ENCODE measurements at regions not wholly inside any gene's neighbourhood (a gene's known extent, or its start where the extent isn't known, plus 50 kb on each side); places are given as distances from the start of the nearest gene placed in this dataset.
"Not testable (repeated sequence)": the region's sequence is repeated elsewhere in the genome, so short reads cannot be mapped to it uniquely, and the experiment has no call there.

- DNase-seq (ENCODE audit: low spot score), result no peak
These were observed 1240.7 kb upstream of the WWC1 start for GRCh38 chr5:167050568-167051401.

- DNase-seq (ENCODE audit: low spot score), result no peak
These were observed 1240.1 kb upstream of the WWC1 start for GRCh38 chr5:167051402-167051768.

GRCh38 chr5:167052791-167053190 lies 1238.7 kb upstream of the WWC1 start:
- DNase-seq (ENCODE audit: low spot score), result no peak

GRCh38 chr5:167057665-167058064 lies 1233.8 kb upstream of the WWC1 start:
- no peak for DNase-seq (ENCODE audit: low spot score)

GRCh38 chr5:167061695-167062094 lies 1229.8 kb upstream of the WWC1 start:
- DNase-seq (ENCODE audit: low spot score), result no peak

- DNase-seq (ENCODE audit: low spot score), result no peak
These were observed 1228.3 kb upstream of the WWC1 start for GRCh38 chr5:167063116-167063515.

GRCh38 chr5:167063788-167064187 lies 1227.7 kb upstream of the WWC1 start:
- no peak for DNase-seq (ENCODE audit: low spot score)

- DNase-seq (ENCODE audit: low spot score), result no peak
These were observed 1227.2 kb upstream of the WWC1 start for GRCh38 chr5:167064198-167064776.

- no peak for DNase-seq (ENCODE audit: low spot score)
These were observed 1225.7 kb upstream of the WWC1 start for GRCh38 chr5:167065794-167066193.

- DNase-seq (ENCODE audit: low spot score), result no peak
These were observed 1219.3 kb upstream of the WWC1 start for GRCh38 chr5:167071981-167072610.

- no peak for DNase-seq (ENCODE audit: low spot score)
These were observed 1209.9 kb upstream of the WWC1 start for GRCh38 chr5:167081561-167081960.

GRCh38 chr5:167096816-167097215 lies 1194.6 kb upstream of the WWC1 start:
- no peak for DNase-seq (ENCODE audit: low spot score)

- no peak for DNase-seq (ENCODE audit: low spot score)
These were observed 1187.1 kb upstream of the WWC1 start for GRCh38 chr5:167104351-167104750.

GRCh38 chr5:167105941-167106340 lies 1185.5 kb upstream of the WWC1 start:
- no peak for DNase-seq (ENCODE audit: low spot score)

- no peak for DNase-seq (ENCODE audit: low spot score)
These were observed 1183.8 kb upstream of the WWC1 start for GRCh38 chr5:167107684-167108083.

- DNase-seq (ENCODE audit: low spot score), result not testable (repeated sequence)
These were observed 1183.2 kb upstream of the WWC1 start for GRCh38 chr5:167108266-167108665.

GRCh38 chr5:167112556-167112955 lies 1178.9 kb upstream of the WWC1 start:
- no peak for DNase-seq (ENCODE audit: low spot score)

- no peak for DNase-seq (ENCODE audit: low spot score)
These were observed 1169.2 kb upstream of the WWC1 start for GRCh38 chr5:167122267-167122666.

GRCh38 chr5:167123126-167123525 lies 1168.3 kb upstream of the WWC1 start:
- DNase-seq (ENCODE audit: low spot score), result no peak

- DNase-seq (ENCODE audit: low spot score), result peak; percentile 9
These were observed 1162.9 kb upstream of the WWC1 start for GRCh38 chr5:167128581-167128980.

GRCh38 chr5:167140548-167141291 lies 1150.7 kb upstream of the WWC1 start:
- DNase-seq (ENCODE audit: low spot score), result no peak

GRCh38 chr5:167143716-167144115 lies 1147.7 kb upstream of the WWC1 start:
- DNase-seq (ENCODE audit: low spot score), result no peak

- DNase-seq (ENCODE audit: low spot score), result no peak
These were observed 1145.6 kb upstream of the WWC1 start for GRCh38 chr5:167145841-167146240.

All from SW480 (cell line).